ENCODE measurements at regions not wholly inside any gene's neighbourhood (a gene's known extent, or its start where the extent isn't known, plus 50 kb on each side); places are given as distances from the start of the nearest gene placed in this dataset.

GRCh38 chr14:82390586-82390985, 856.9 kb upstream of the SEL1L start:
- no peak for DNase-seq (ENCODE audit: low read depth in 1 of 2, low spot score in 1 of 2)
- Histone ChIP-seq H3K4me3 (replicated peaks; ENCODE audit: insufficient read depth, low read length) (no peak overlapping the region), H3K27me3 (ENCODE audit: insufficient read depth, poor library complexity, severe bottlenecking) (no peaks in the 10 kb centered on the region), H3K27ac (replicated peaks) (no peak overlapping the region)
- TF ChIP-seq, protein P1, sequence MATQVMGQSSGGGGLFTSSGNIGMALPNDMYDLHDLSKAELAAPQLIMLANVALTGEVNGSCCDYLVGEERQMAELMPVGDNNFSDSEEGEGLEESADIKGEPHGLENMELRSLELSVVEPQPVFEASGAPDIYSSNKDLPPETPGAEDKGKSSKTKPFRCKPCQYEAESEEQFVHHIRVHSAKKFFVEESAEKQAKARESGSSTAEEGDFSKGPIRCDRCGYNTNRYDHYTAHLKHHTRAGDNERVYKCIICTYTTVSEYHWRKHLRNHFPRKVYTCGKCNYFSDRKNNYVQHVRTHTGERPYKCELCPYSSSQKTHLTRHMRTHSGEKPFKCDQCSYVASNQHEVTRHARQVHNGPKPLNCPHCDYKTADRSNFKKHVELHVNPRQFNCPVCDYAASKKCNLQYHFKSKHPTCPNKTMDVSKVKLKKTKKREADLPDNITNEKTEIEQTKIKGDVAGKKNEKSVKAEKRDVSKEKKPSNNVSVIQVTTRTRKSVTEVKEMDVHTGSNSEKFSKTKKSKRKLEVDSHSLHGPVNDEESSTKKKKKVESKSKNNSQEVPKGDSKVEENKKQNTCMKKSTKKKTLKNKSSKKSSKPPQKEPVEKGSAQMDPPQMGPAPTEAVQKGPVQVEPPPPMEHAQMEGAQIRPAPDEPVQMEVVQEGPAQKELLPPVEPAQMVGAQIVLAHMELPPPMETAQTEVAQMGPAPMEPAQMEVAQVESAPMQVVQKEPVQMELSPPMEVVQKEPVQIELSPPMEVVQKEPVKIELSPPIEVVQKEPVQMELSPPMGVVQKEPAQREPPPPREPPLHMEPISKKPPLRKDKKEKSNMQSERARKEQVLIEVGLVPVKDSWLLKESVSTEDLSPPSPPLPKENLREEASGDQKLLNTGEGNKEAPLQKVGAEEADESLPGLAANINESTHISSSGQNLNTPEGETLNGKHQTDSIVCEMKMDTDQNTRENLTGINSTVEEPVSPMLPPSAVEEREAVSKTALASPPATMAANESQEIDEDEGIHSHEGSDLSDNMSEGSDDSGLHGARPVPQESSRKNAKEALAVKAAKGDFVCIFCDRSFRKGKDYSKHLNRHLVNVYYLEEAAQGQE (IDR thresholded peaks at IDR 0.05; ENCODE audit: insufficient replicate concordance, low read depth), result no peak
- TF ChIP-seq GABPA (IDR thresholded peaks at IDR 0.05; ENCODE audit: low read depth), result no peak
- no peak for TF ChIP-seq POLR2AphosphoS5 (IDR thresholded peaks at IDR 0.05; ENCODE audit: low read depth)
- no peak for TF ChIP-seq SPI1 (IDR thresholded peaks at IDR 0.05; ENCODE audit: borderline replicate concordance, low read depth)
- TF ChIP-seq, protein P2, sequence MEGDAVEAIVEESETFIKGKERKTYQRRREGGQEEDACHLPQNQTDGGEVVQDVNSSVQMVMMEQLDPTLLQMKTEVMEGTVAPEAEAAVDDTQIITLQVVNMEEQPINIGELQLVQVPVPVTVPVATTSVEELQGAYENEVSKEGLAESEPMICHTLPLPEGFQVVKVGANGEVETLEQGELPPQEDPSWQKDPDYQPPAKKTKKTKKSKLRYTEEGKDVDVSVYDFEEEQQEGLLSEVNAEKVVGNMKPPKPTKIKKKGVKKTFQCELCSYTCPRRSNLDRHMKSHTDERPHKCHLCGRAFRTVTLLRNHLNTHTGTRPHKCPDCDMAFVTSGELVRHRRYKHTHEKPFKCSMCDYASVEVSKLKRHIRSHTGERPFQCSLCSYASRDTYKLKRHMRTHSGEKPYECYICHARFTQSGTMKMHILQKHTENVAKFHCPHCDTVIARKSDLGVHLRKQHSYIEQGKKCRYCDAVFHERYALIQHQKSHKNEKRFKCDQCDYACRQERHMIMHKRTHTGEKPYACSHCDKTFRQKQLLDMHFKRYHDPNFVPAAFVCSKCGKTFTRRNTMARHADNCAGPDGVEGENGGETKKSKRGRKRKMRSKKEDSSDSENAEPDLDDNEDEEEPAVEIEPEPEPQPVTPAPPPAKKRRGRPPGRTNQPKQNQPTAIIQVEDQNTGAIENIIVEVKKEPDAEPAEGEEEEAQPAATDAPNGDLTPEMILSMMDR (IDR thresholded peaks at IDR 0.05; ENCODE audit: insufficient read depth, low read length), result no peak

DNA sequence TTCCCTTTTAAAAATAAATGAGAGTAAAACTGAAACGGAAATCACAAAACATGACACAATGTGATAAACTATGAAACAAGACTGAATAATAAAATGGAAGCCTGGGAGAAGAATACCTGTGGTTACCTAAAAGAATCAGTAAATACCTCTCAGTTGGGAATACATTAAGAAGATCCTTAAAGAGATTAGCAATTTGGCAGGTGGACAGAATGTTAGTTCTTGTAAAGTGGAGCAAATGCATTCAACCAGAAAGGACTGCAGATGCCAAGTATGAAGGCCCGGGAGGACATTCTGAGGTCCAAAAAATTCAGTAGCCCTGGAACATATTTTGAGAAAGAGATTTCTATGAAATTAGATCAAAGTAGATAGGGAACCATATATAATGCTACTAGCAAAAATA, 861.3 kb upstream of the SEL1L start:
- H3K27ac ChIP-seq (replicated peaks), result no peak overlapping the region
- no peak for DNase-seq (ENCODE audit: low read depth in 1 of 2, low spot score in 1 of 2)
- no peaks in the 10 kb centered on the region for H3K27me3 ChIP-seq (ENCODE audit: insufficient read depth, poor library complexity, severe bottlenecking)
- TF ChIP-seq, protein P2 (IDR thresholded peaks at IDR 0.05; ENCODE audit: insufficient read depth, low read length), result no peak
- TF ChIP-seq, protein P1 (IDR thresholded peaks at IDR 0.05; ENCODE audit: insufficient replicate concordance, low read depth), result no peak
- no peak for TF ChIP-seq POLR2AphosphoS5 (IDR thresholded peaks at IDR 0.05; ENCODE audit: low read depth)
- no peak for TF ChIP-seq SPI1 (IDR thresholded peaks at IDR 0.05; ENCODE audit: borderline replicate concordance, low read depth)
- no peak for TF ChIP-seq GABPA (IDR thresholded peaks at IDR 0.05; ENCODE audit: low read depth)
- no peak overlapping the region for H3K4me3 ChIP-seq (replicated peaks; ENCODE audit: insufficient read depth, low read length)

DNA sequence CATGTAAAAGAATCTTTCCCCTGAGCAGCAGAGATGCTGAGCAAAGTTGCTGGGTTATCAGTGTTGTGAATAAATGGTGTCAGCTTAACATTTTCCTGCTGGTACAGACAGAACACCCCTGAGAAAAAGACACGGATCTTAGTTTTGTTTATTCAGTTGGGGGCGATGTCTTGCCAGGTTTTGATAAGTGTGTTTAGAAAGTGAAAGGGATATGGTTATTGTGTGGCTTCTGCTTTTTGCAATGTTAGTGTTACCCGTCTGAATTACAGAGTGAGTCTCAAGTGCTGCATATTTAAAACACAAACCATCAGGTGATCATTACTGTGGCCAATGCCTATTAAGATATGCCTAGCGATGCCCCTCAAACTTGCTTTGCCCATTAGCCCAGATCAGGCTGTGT, 864.6 kb upstream of the SEL1L start:
- no peak overlapping the region for H3K4me3 ChIP-seq (replicated peaks; ENCODE audit: insufficient read depth, low read length)
- no peak for DNase-seq (ENCODE audit: low read depth in 1 of 2, low spot score in 1 of 2)
- TF ChIP-seq, protein P1 (IDR thresholded peaks at IDR 0.05; ENCODE audit: insufficient replicate concordance, low read depth), result no peak
- TF ChIP-seq POLR2AphosphoS5 (IDR thresholded peaks at IDR 0.05; ENCODE audit: low read depth) (no peak), GABPA (IDR thresholded peaks at IDR 0.05; ENCODE audit: low read depth) (no peak), SPI1 (IDR thresholded peaks at IDR 0.05; ENCODE audit: borderline replicate concordance, low read depth) (no peak)
- TF ChIP-seq, protein P2 (IDR thresholded peaks at IDR 0.05; ENCODE audit: insufficient read depth, low read length), result no peak
- no peak overlapping the region for H3K27ac ChIP-seq (replicated peaks)
- no peaks in the 10 kb centered on the region for H3K27me3 ChIP-seq (ENCODE audit: insufficient read depth, poor library complexity, severe bottlenecking)
